HEK293T (cell line): ENCODE measurements at regions not wholly inside any gene's neighbourhood (a gene's known extent, or its start where the extent isn't known, plus 50 kb on each side); places are given as distances from the start of the nearest gene placed in this dataset.

ENCODE experiments used
- CTCF ChIA-PET: fragments of 350-600 bp; formaldehyde crosslinking; extraction: SDS; loops from one replicate; lab custom pipeline; 2021; ENCODE audit warnings: antibody characterized with exemption, inconsistent platforms; lab: Yijun Ruan, JAX
- POLR2A ChIA-PET: fragments of 350-600 bp; formaldehyde crosslinking; extraction: SDS; loops from one replicate; lab custom pipeline; 2020; ENCODE audit warnings: antibody characterized with exemption, inconsistent platforms; lab: Yijun Ruan, JAX
- DNase-seq: peaks from one replicate; pipeline ENCODE4 v3.0.0; 2012; ENCODE audit warnings: mixed read lengths; ENCODE audit errors: extremely low spot score
- ARNT ChIP-seq: fragments of 450-650 bp; IDR thresholded peaks from 2 replicates; pipeline ENCODE4 v1.6.1; 2017; ENCODE audit warnings: mild to moderate bottlenecking
- BHLHE40 ChIP-seq: fragments of 450-650 bp; IDR thresholded peaks from 2 replicates; pipeline ENCODE4 v1.6.1; 2016; ENCODE audit warnings: mild to moderate bottlenecking, moderate library complexity, borderline replicate concordance
- CTBP1 ChIP-seq: fragments of 450-650 bp; IDR thresholded peaks from 2 replicates; pipeline ENCODE4 v1.6.1; 2016; ENCODE audit warnings: borderline replicate concordance
- ELF4 ChIP-seq: fragments of 450-650 bp; IDR thresholded peaks from 2 replicates; pipeline ENCODE4 v1.6.1; 2017; ENCODE audit warnings: antibody characterized with exemption
- FOXA1 ChIP-seq: fragments of 450-650 bp; IDR thresholded peaks from 2 replicates; pipeline ENCODE4 v1.6.1; 2016; ENCODE audit warnings: mild to moderate bottlenecking
- FOXK2 ChIP-seq: fragments of 450-650 bp; IDR thresholded peaks from 2 replicates; pipeline ENCODE4 v1.6.1; 2016; ENCODE audit warnings: mild to moderate bottlenecking
- FOXM1 ChIP-seq: fragments of 450-650 bp; IDR thresholded peaks from 2 replicates; pipeline ENCODE4 v1.6.1; 2017; ENCODE audit warnings: mild to moderate bottlenecking, borderline replicate concordance
- HDGF ChIP-seq: fragments of 450-650 bp; IDR thresholded peaks from 2 replicates; pipeline ENCODE4 v1.6.1; 2017; ENCODE audit warnings: antibody characterized with exemption, borderline replicate concordance
- L3MBTL2 ChIP-seq: fragments of 450-650 bp; conservative IDR thresholded peaks from 2 replicates; pipeline ENCODE4 v1.6.1; 2016; ENCODE audit warnings: mild to moderate bottlenecking
- LEF1 ChIP-seq: fragments of 450-650 bp; IDR thresholded peaks from 2 replicates; pipeline ENCODE4 v1.6.1; 2017; ENCODE audit warnings: mild to moderate bottlenecking, borderline replicate concordance
- NFRKB ChIP-seq: fragments of 450-650 bp; IDR thresholded peaks from 2 replicates; pipeline ENCODE4 v1.6.1; 2016; ENCODE audit warnings: mild to moderate bottlenecking, moderate library complexity
- SP1 ChIP-seq: fragments of 450-650 bp; IDR thresholded peaks from 2 replicates; pipeline ENCODE4 v1.6.1; 2017
- SUZ12 ChIP-seq: fragments of 450-650 bp; IDR thresholded peaks from 2 replicates; pipeline ENCODE4 v1.6.1; 2016; ENCODE audit warnings: mild to moderate bottlenecking
- TARDBP ChIP-seq: fragments of 450-650 bp; IDR thresholded peaks from 2 replicates; pipeline ENCODE4 v1.6.1; 2016
- ZNF384 ChIP-seq: fragments of 450-650 bp; IDR thresholded peaks from 2 replicates; pipeline ENCODE4 v1.6.1; 2016
- TF ChIP-seq, protein P1 (sequence below): fragments of 450-650 bp; IDR thresholded peaks from 2 replicates; pipeline ENCODE4 v1.6.1; 2016

DNA sequence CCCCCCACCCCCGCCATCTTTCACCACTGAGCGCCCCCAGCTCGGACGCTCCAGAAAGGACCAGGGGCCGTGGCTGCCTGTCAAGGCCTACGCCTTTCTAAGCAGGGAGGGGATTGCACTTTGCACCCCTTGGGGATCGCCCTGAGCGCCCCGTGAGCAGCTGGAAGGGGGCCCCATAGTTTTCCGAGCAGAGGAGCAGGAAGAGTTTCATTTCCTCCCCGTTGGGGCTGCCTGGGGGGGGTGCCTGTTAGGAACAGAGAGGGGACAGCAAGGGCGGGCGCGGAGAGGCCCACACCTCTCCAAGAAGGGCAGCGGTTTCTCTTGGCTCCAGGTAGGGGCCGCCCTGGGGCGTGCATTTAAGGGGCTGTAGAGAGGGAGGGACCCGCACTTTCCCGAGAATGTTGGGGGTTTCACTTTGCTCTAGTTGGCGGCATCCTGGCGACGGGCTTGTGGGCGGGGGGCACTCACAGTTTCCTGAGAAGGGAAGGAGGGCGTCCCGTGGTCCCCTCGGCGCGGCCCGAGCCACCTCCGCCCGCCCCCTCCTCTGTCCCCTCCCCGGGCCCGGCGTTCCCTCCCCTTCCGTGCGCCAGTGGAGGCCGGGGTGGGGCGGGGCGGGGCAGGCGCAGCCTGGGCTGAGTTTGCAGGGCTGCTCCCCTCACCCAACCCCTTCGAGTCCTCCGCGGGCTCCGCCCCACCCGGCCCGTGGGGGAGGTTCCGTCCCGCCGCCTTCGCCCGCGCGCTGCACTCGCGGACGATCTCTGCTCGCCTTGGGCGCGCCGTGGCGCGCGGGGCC, 82.3 kb upstream of the CD99 start:
- no peak for TF ChIP-seq NFRKB
- no peak for TF ChIP-seq CTBP1
- no peak for TF ChIP-seq FOXM1
- no peak for TF ChIP-seq FOXA1
- TF ChIP-seq L3MBTL2: no peak
- TF ChIP-seq TARDBP: no peak
- no peak for TF ChIP-seq ZNF384
- TF ChIP-seq FOXK2: no peak
- no peak for TF ChIP-seq LEF1
- no peak for TF ChIP-seq ARNT
- TF ChIP-seq HDGF: no peak
- TF ChIP-seq SUZ12: no peak
- no peak for TF ChIP-seq BHLHE40
- no peak for TF ChIP-seq ELF4
- TF ChIP-seq, protein P1, sequence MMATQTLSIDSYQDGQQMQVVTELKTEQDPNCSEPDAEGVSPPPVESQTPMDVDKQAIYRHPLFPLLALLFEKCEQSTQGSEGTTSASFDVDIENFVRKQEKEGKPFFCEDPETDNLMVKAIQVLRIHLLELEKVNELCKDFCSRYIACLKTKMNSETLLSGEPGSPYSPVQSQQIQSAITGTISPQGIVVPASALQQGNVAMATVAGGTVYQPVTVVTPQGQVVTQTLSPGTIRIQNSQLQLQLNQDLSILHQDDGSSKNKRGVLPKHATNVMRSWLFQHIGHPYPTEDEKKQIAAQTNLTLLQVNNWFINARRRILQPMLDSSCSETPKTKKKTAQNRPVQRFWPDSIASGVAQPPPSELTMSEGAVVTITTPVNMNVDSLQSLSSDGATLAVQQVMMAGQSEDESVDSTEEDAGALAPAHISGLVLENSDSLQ: no peak
- no peak for TF ChIP-seq SP1
- ChIA-PET CTCF (no interaction called here), POLR2A (no interaction called here)
- peak; percentile 87 for DNase-seq

DNA sequence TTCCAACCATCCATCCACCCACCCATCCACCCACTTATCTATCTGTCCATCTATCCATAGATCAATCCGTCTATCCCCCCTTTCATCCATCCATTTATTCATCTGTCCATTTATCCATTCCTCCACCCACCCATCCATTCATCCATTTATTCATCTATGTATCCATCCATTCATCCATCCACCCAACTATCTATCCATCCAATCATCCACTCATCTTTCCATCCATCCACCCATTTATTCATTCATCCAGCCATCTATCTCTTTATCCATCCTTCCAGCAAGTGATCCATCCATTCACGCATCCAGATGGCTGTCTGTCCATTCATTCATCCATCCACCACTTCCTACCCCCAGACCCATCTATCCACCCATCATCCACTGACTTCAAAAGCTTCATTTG, 84.0 kb upstream of the CD99 start:
- ChIA-PET POLR2A (no interaction called here), CTCF (no interaction called here)
- no peak for TF ChIP-seq SUZ12
- TF ChIP-seq, protein P1: no peak
- no peak for TF ChIP-seq FOXA1
- TF ChIP-seq CTBP1: no peak
- no peak for TF ChIP-seq LEF1
- no peak for TF ChIP-seq HDGF
- no peak for TF ChIP-seq BHLHE40
- no peak for TF ChIP-seq FOXK2
- DNase-seq: no peak

DNA sequence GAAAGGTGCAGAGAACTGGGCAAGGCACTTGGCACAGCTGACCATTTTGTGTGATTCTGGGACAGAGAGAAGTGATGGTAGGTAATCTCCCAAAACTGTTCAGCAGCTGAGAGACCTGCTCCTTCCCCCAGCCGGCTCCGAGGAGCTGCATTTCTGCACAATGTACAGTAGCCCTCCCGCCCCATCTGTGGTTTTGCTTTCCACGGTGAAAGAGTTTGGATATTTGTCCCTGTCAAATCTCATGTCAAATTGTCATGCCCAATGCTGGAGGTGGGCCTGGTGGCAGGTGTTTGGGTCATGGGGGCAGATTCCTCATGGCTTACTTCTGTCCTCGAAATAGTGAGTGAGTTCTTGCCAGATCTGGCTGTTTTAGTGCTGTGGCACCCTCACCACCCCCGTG, 90.5 kb upstream of the CD99 start:
- ChIA-PET CTCF (no interaction called here), POLR2A (no interaction called here)

DNA sequence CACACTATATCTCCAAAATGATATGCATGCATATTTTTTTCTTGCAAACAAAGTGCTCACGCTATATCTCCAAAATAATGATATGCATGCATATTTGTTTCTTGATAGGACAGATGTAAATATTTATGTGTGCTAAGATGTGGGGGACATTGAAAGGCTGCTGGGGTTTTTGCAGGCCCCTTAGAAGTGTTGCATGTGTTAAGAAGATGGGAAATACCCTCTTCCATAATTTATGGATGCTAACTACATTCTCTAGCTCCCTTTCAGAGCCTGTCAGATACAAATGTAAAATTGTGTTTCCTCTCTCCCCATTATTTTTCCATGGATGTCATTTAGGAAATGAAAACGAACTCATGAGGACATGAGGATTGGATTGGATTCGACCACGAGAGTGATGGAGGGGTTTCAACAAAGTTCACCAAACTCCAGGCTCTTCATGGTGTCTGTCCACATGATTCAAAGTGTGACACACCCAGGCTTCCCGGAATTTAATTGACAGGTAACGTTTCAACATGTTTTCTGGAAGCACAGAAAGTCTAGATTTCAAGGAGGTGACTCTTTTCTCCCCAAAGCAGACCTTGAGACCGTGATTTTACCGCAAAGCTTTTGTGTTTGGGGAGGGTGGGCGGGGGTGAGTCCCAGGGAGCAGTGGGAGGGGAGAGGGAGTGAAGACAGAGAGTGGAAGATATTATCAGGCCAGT, 94.4 kb upstream of the CD99 start:
- CTCF ChIA-PET: no interaction called here
- TF ChIP-seq SP1 (no peak), SUZ12 (no peak), FOXK2 (no peak), L3MBTL2 (no peak), CTBP1 (no peak), ELF4 (no peak), TARDBP (no peak), FOXA1 (no peak), FOXM1 (no peak), BHLHE40 (no peak), ARNT (no peak), NFRKB (no peak), HDGF (no peak), LEF1 (no peak), ZNF384 (no peak)
- TF ChIP-seq, protein P1: no peak
- POLR2A ChIA-PET: no interaction called here
- DNase-seq: no peak

More for the DNA sequence above, 90.5 kb upstream of the CD99 start:
- DNase-seq: no peak
- TF ChIP-seq FOXM1: no peak
- no peak for TF ChIP-seq ELF4
- no peak for TF ChIP-seq ZNF384
- no peak for TF ChIP-seq ARNT
- no peak for TF ChIP-seq L3MBTL2
- TF ChIP-seq CTBP1: no peak
- TF ChIP-seq FOXA1: no peak
- TF ChIP-seq SP1: no peak
- no peak for TF ChIP-seq LEF1
- TF ChIP-seq, protein P1: no peak
- TF ChIP-seq SUZ12: no peak
- TF ChIP-seq NFRKB: no peak

DNA sequence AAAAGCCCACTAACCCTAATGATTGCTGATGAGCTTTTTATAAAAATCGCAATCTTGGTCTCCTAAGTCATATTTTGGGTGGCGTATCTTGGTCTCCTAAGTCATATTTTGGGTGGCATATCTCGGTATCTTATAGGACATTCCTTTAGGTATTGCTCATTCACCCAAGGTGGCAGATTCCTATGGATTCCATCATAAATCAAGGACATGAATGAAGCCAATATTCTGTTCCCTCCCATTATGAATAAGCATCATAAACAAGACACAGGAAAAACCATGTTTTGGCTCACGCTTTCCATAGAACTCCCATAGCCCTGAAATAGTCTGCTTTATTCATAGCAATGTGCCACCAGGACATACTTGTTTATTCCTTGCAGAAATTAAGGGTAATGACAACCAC, 95.0 kb upstream of the CD99 start:
- no peak for DNase-seq
- POLR2A ChIA-PET: no interaction called here
- CTCF ChIA-PET: no interaction called here
- TF ChIP-seq FOXA1 (no peak), SUZ12 (no peak), SP1 (no peak), FOXM1 (no peak), NFRKB (no peak), ELF4 (no peak), HDGF (no peak), TARDBP (no peak), L3MBTL2 (no peak), CTBP1 (no peak)
- TF ChIP-seq, protein P1: no peak
